ENCODE measurements at regions not wholly inside any gene's neighbourhood (a gene's known extent, or its start where the extent isn't known, plus 50 kb on each side); places are given as distances from the start of the nearest gene placed in this dataset.

DNA sequence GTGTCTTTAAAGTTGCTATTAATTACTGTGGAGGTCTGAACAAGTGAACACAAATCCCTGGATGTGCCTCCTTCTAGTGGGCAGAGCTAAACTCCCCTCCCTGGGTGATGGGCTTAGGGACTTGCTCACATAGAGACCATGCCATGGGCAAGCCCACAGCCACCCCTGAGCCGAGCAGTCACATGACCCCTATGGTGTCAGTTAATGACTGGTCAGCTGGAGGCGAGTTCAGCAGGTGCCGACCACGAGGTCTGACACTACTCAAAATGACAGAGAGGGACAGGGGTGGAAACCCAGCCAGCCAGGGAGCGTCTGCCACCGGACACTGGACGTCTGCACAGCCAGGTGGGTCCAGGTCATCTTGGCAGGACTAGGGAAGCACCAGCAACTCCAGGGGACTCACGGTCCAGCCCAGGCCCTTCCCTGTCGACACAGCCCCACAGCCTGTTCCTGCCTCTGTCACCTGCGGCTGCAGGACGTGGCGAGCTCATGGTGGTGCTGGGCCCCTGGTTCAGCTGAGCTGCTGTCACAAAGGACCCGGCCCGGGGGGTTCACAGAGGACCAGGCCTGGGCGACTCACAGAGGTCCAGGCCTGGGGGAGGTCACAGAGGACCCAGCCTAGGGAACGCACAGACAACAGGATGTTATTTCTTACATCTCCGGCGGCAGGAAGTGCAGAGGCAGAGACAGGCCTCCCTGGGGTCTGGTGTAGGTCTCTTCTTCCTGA, 135.0 kb downstream of the BRD1 start:
- no peak overlapping the region for H3K4me3 ChIP-seq (ENCODE audit: low read depth, low read length)
- DNase-seq (ENCODE audit: low read depth): no peak
- TF ChIP-seq, protein P1, sequence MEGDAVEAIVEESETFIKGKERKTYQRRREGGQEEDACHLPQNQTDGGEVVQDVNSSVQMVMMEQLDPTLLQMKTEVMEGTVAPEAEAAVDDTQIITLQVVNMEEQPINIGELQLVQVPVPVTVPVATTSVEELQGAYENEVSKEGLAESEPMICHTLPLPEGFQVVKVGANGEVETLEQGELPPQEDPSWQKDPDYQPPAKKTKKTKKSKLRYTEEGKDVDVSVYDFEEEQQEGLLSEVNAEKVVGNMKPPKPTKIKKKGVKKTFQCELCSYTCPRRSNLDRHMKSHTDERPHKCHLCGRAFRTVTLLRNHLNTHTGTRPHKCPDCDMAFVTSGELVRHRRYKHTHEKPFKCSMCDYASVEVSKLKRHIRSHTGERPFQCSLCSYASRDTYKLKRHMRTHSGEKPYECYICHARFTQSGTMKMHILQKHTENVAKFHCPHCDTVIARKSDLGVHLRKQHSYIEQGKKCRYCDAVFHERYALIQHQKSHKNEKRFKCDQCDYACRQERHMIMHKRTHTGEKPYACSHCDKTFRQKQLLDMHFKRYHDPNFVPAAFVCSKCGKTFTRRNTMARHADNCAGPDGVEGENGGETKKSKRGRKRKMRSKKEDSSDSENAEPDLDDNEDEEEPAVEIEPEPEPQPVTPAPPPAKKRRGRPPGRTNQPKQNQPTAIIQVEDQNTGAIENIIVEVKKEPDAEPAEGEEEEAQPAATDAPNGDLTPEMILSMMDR (IDR thresholded peaks at IDR 0.05; ENCODE audit: control insufficient read depth, extremely low read depth, insufficient read depth): no peak

DNA sequence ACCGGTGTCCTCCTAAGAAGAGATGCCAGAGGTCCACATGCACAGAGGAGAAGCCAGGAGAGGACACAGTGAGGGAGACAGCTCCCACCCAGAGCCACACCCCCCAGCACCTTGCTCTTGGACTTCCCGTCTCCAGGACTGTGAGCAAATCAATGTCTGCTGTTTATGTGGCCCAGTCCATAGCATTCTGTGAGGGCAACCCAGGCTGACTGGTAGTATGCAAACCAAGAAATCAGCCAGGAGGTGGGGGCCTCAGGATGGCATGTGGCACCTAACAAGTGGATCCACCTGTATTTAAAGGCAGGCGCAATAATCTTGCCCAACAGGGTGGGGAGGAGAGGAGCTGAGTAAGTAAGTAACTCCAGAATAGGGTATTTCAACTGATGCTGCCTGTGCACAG, 136.4 kb downstream of the BRD1 start:
- no peak for DNase-seq (ENCODE audit: low read depth)

DNA sequence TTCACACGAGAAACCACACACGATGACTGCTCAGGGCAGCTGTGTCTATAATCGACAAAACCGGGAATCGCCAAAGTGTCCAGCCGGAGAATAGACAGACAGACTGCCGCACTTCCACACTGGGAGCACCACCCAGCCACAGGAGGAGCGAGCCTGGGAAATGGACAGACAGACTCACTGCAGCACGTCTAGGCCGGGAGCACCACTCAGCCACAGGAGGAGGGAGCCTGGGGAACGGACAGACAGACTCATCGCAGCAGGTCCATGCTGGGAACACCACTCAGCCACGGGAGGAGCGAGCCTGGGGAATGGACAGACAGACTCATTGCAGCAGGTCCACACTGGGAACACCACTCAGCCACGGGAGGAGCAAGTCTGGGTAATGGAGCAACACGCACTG, 137.2 kb downstream of the BRD1 start:
- DNase-seq (ENCODE audit: low read depth): no peak
- TF ChIP-seq, protein P1 (IDR thresholded peaks at IDR 0.05; ENCODE audit: control insufficient read depth, extremely low read depth, insufficient read depth): no peak
- H3K4me3 ChIP-seq (ENCODE audit: low read depth, low read length): no peak overlapping the region

More for the DNA sequence above, 136.4 kb downstream of the BRD1 start:
- TF ChIP-seq, protein P1 (IDR thresholded peaks at IDR 0.05; ENCODE audit: control insufficient read depth, extremely low read depth, insufficient read depth): no peak
- H3K4me3 ChIP-seq (ENCODE audit: low read depth, low read length): no peak overlapping the region

DNA sequence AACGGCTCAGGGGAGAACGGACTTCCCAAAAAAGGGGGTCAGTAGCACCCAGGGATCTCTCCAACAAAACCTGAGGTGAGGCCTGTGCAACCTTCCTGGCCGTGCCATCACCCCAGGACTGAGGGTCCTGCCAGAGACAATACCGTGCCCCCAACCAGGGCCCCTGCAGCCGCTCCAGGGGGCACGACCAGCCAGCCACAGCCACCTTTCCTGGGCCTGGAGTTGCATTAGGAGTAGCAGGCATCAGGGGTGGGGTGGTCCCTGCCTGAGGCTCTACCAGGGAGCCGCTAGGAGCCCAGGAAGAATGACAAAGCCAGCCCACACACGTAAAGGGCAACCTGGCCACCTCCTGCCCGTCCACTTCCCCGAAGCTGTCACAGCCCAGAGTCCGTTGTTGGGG, 137.8 kb downstream of the BRD1 start:
- TF ChIP-seq, protein P1 (IDR thresholded peaks at IDR 0.05; ENCODE audit: control insufficient read depth, extremely low read depth, insufficient read depth): no peak

DNA sequence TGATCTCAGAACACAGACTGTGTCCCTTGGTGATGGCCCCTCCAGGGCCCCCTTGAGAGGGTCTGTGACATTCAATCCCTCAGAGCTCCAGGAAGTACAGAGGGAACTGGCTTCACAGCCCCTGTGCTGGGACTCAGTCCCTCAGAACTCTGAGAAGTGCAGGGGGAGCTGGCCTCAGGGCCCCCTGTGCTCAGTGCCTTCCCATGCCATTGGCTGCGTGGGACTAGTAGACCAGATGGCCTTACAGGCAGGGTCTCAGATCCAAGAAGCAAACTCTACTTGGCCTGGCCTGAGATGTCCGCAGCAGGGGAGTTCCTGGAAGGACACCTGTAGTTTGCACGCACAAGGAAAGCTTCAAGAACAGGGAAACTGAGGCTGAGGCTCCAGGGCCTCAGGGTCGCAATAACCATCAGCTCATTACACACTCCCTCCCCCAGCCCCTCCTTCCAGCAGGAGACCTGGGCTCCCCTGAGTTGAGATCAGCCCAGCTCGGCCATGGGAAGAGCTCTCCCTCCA, 138.4 kb downstream of the BRD1 start:
- no peak overlapping the region for H3K4me3 ChIP-seq (ENCODE audit: low read depth, low read length)
- TF ChIP-seq, protein P1 (IDR thresholded peaks at IDR 0.05; ENCODE audit: control insufficient read depth, extremely low read depth, insufficient read depth): no peak
- no peak for DNase-seq (ENCODE audit: low read depth)

More for the DNA sequence above, 137.8 kb downstream of the BRD1 start:
- no peak for DNase-seq (ENCODE audit: low read depth)
- H3K4me3 ChIP-seq (ENCODE audit: low read depth, low read length): no peak overlapping the region

DNA sequence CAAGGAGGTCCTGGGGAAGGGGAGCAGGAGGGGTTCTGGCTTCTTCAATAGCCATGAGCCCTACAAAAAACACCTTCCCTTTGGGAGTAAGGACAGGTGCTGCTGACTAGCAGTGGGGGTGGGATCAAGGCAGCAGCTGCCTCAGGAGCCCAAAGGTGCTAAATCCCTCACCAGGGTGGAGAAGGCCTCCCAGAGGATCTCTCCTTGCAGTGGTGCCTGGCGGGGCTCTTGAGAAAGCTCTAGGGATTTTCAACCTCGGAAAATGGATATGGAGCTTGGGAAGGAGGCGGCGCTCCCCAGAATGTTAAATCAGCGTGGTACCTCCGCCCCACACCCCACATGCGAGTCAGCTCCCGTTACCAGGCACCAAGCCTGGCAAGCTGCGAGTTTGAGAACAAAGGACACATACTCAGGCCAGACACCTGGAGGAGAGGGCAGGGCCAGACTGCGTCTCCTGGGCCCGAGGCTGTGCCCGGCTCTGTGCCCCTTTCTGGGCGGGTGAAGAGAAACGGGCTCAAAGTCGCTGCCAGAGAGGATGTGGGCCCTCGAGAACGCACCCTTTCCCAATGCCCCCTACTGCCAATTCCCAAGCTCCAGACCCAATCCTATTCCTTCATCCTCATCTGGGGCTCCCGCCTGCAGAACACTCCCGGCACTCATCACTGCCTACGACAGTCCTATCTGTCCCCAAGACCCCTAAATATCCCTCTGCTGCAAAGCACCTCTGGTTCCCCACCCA, 139.0 kb downstream of the BRD1 start:
- no peak for DNase-seq (ENCODE audit: low read depth)
- H3K4me3 ChIP-seq (ENCODE audit: low read depth, low read length): no peak overlapping the region
- TF ChIP-seq, protein P1 (IDR thresholded peaks at IDR 0.05; ENCODE audit: control insufficient read depth, extremely low read depth, insufficient read depth): no peak
